Tibial artery (tissue), 4 donors: ENCODE measurements at regions not wholly inside any gene's neighbourhood (a gene's known extent, or its start where the extent isn't known, plus 50 kb on each side); places are given as distances from the start of the nearest gene placed in this dataset.
A peak's percentile ranks its signal among the peaks of the same experiment; 100 is the strongest.

ENCODE experiments used
- DNase-seq, 2 donors: peaks; one replicate each; pipeline ENCODE4 v3.0.0-alpha.2; 2019
- H3K27ac ChIP-seq, 2 donors: fragments of 200-600 bp; sonication (generic) in 1 of 2; 1 replicate in 1 of 2; 2 replicates in 1 of 2; pipeline ENCODE4 v1.5.1; 2018 to 2019; ENCODE audit warnings: mild to moderate bottlenecking in 1 of 2
- H3K27me3 ChIP-seq, 2 donors: fragments of 200-600 bp; sonication (generic) in 1 of 2; one replicate each; pipeline versions ENCODE4 v1.5.1 to v1.6.0; 2016 to 2019
- H3K36me3 ChIP-seq, 3 donors: fragments of 200-600 bp; sonication (generic) in 2 of 3; one replicate each; pipeline ENCODE4 v1.5.1; 2016 to 2019; ENCODE audit warnings: mild to moderate bottlenecking in 2 of 3
- H3K4me1 ChIP-seq, 4 donors: fragments of 200-600 bp; sonication (generic) in 2 of 4; 1 replicate in 3 of 4; 2 replicates in 1 of 4; pipeline ENCODE4 v1.5.1; 2016 to 2019
- H3K4me3 ChIP-seq, 2 donors: fragments of 200-600 bp; sonication (generic) in 1 of 2; 1 replicate in 1 of 2; 2 replicates in 1 of 2; pipeline ENCODE4 v1.5.1; 2018 to 2019; ENCODE audit warnings: mild to moderate bottlenecking in 2 of 2
- H3K9me3 ChIP-seq, 3 donors: fragments of 200-600 bp; sonication (generic) in 1 of 3; one replicate each; pipeline ENCODE4 v1.5.1; 2016 to 2019
- intact Hi-C: fragments of 100-400 bp; cut with DNase I; formaldehyde crosslinking; loops from one replicate; pipeline ENCODE4 v1.15.0; 2023; ENCODE audit warnings: low total_unique reads
- TF ChIP-seq, protein P1 (sequence below), 2 experiments: fragments of 200-600 bp in 1 of 2; fragments of 450-650 bp in 1 of 2; IDR thresholded peaks; one replicate each; pipeline ENCODE4 v1.5.1; 2017 to 2019; ENCODE audit warnings: antibody characterized with exemption in 2 of 2, mild to moderate bottlenecking in 1 of 2, moderate library complexity in 1 of 2

DNA sequence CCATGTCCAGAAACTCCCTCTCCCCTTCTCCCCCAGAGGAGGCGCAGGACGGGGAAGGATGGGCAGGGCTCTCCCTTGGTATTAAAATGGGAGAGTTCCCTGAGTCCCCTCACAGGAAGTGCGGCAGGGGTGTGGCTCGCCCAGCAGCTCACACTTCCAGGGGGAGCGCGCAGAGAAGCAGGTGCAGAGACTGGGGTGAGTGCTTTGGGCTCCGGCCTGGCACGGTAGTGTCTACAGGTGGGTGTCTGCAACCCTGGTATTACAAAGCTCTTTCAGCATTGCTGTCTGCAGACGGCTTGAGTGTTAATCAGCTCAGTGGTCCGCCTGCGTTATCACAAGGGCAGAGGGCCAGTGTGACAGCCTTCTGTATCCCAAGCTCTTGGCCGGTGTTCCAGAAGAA lies 114.9 kb upstream of the FBXL7 start:
- Histone ChIP-seq H3K27me3 (no peaks in the 10 kb centered on the region), H3K4me3 (no peak overlapping the region), H3K27ac (no peak overlapping the region), H3K9me3 (no peaks in the 10 kb centered on the region), H3K4me1 (no peaks in the 10 kb centered on the region), H3K36me3 (no peaks in the 10 kb centered on the region)
- TF ChIP-seq, protein P1, sequence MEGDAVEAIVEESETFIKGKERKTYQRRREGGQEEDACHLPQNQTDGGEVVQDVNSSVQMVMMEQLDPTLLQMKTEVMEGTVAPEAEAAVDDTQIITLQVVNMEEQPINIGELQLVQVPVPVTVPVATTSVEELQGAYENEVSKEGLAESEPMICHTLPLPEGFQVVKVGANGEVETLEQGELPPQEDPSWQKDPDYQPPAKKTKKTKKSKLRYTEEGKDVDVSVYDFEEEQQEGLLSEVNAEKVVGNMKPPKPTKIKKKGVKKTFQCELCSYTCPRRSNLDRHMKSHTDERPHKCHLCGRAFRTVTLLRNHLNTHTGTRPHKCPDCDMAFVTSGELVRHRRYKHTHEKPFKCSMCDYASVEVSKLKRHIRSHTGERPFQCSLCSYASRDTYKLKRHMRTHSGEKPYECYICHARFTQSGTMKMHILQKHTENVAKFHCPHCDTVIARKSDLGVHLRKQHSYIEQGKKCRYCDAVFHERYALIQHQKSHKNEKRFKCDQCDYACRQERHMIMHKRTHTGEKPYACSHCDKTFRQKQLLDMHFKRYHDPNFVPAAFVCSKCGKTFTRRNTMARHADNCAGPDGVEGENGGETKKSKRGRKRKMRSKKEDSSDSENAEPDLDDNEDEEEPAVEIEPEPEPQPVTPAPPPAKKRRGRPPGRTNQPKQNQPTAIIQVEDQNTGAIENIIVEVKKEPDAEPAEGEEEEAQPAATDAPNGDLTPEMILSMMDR (IDR thresholded peaks at IDR 0.05), result no peak
- DNase-seq, result no peak
- intact Hi-C loops, result no loop called here

DNA sequence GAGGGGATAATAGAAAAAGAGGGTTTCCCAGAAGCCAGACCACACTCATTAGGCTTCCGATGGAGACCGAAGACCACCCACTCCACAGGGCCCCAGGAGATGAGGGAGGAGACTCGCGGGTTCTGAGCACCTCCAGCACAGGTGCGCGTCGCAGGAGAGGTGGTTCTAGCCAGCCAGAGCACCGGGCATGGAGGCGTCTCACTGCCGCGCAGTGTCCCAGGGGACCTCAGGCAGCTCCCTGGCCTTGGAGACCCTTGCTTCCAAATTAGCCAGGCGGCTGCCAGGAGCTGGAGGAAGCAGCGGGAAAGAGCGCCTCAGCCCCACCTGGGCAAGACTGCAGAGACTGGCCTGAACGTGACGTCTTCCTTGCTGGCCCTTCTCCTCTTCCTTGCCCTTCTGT lies 115.4 kb upstream of the FBXL7 start:
- no peak for DNase-seq
- Histone ChIP-seq H3K27me3 (no peaks in the 10 kb centered on the region), H3K9me3 (no peaks in the 10 kb centered on the region), H3K27ac (no peak overlapping the region), H3K36me3 (no peaks in the 10 kb centered on the region), H3K4me3 (no peak overlapping the region), H3K4me1 (no peaks in the 10 kb centered on the region)
- TF ChIP-seq, protein P1 (IDR thresholded peaks at IDR 0.05), result no peak
- intact Hi-C loops, result no loop called here

DNA sequence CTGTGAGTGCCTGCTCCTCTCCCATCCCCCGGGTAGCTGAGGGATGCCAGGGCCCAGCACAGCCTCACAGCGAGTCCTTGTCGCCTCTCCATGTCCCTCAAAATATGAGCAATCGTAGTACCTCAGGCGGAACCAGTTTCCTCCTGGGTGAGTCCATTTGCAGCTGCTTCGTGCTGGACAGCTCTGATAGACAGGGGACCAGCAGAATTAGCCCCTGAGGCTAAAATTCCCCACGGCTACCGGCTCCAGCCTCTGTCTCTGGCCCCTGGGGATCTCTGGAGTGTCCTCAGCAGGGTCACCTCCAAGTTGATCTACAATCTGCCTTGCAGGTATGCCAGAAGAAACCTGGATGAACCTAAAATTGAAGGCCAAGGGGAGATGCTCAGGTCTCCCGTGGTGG lies 115.8 kb upstream of the FBXL7 start:
- no peaks in the 10 kb centered on the region for H3K9me3 ChIP-seq
- H3K4me1 ChIP-seq, result no peaks in the 10 kb centered on the region
- no peak for DNase-seq
- no peak overlapping the region for H3K4me3 ChIP-seq
- no peaks in the 10 kb centered on the region for H3K36me3 ChIP-seq
- TF ChIP-seq, protein P1 (IDR thresholded peaks at IDR 0.05), result no peak
- no peaks in the 10 kb centered on the region for H3K27me3 ChIP-seq
- intact Hi-C loops, result no loop called here
- no peak overlapping the region for H3K27ac ChIP-seq

DNA sequence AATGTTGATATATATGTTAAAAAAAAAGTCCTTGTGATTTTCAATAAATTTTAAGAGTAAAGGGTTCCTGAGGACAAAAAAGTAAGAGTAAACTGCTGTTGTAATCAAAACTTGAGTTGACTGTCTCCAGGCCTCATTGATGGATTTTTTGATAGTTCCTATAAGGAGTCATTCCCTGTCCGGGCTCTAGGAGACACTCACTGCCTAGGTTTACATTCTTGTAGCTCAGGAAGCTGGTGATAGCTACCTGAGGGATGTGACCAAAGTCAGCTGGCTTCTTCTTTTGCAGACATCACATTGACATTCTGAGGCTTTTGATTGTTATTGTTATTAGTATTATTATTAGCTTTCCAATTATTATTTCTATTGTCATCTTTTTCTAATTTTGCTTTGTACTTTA lies 116.5 kb upstream of the FBXL7 start:
- intact Hi-C loops, result no loop called here
- H3K27ac ChIP-seq, result no peak overlapping the region
- H3K4me1 ChIP-seq, result no peaks in the 10 kb centered on the region
- TF ChIP-seq, protein P1 (IDR thresholded peaks at IDR 0.05), result peak; percentile 42 to 47
- DNase-seq, result no peak
- H3K9me3 ChIP-seq, result no peaks in the 10 kb centered on the region
- H3K36me3 ChIP-seq, result no peaks in the 10 kb centered on the region
- no peaks in the 10 kb centered on the region for H3K27me3 ChIP-seq
- no peak overlapping the region for H3K4me3 ChIP-seq

DNA sequence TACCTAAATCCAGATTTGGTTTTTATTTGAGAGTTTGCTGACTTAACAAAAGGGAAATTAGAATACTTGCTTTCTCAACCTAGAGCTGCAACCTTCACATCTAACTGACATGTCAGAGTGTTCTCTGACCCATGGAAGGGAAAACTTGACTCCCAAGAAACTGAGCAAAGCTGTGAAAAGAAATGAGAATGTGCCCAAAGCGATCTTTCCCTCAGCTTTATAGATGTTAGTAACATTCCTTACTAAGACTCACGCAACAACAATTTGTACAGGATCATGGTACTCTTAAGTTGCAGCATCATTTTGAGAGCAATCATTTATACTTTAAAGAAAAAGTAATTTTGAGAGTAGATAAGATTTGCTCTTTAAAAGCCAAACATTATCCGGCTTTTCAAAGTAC lies 117.0 kb upstream of the FBXL7 start:
- Histone ChIP-seq H3K4me3 (no peak overlapping the region), H3K27me3 (no peaks in the 10 kb centered on the region), H3K9me3 (no peaks in the 10 kb centered on the region), H3K36me3 (no peaks in the 10 kb centered on the region), H3K4me1 (no peaks in the 10 kb centered on the region), H3K27ac (no peak overlapping the region)
- TF ChIP-seq, protein P1 (IDR thresholded peaks at IDR 0.05), result no peak
- no peak for DNase-seq
- intact Hi-C loops, result no loop called here
